ENCODE measurements at regions not wholly inside any gene's neighbourhood (a gene's known extent, or its start where the extent isn't known, plus 50 kb on each side); places are given as distances from the start of the nearest gene placed in this dataset.
"Not testable (repeated sequence)": the region's sequence is repeated elsewhere in the genome, so short reads cannot be mapped to it uniquely, and the experiment has no call there.

DNA sequence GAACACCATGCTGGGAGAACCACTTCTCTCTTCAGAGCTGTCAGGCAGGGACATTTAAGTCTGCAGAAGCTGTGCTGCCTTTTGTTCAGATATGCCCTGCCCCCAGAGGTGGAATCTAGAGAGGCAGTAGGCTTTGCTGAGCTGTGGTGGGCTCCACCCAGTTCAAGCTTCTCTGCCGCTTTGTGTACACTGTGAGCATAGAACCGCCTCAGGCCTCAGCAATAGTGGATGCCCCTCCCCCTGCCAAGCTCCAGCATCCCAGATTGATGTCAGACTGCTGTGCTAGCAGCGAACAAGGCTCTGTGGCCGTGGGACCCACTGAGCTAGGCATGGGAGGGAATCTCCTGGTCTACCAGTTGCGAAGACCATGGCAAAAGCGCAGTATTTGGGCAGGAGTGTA, 121.6 kb downstream of the NFKBIZ start:
- POLR2A ChIA-PET, result no interaction called here
- DNase-seq (ENCODE audit: unreplicated experiment), result no peak
- no peaks in the 10 kb centered on the region for H3K36me3 Mint-ChIP-seq (ENCODE audit: insufficient read depth, unreplicated experiment)
- intact Hi-C loops (cut with micrococcal nuclease), result no loop called here
- TF ChIP-seq, protein P1, sequence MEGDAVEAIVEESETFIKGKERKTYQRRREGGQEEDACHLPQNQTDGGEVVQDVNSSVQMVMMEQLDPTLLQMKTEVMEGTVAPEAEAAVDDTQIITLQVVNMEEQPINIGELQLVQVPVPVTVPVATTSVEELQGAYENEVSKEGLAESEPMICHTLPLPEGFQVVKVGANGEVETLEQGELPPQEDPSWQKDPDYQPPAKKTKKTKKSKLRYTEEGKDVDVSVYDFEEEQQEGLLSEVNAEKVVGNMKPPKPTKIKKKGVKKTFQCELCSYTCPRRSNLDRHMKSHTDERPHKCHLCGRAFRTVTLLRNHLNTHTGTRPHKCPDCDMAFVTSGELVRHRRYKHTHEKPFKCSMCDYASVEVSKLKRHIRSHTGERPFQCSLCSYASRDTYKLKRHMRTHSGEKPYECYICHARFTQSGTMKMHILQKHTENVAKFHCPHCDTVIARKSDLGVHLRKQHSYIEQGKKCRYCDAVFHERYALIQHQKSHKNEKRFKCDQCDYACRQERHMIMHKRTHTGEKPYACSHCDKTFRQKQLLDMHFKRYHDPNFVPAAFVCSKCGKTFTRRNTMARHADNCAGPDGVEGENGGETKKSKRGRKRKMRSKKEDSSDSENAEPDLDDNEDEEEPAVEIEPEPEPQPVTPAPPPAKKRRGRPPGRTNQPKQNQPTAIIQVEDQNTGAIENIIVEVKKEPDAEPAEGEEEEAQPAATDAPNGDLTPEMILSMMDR (IDR thresholded peaks at IDR 0.05; ENCODE audit: unreplicated experiment), result no peak
- H3K27me3 Mint-ChIP-seq (ENCODE audit: insufficient read depth, unreplicated experiment), result no peaks in the 10 kb centered on the region
- peaks cover 12% of the 10 kb centered on the region for H3K4me1 Mint-ChIP-seq (ENCODE audit: insufficient read depth, unreplicated experiment)
- H3K27ac Mint-ChIP-seq (ENCODE audit: low read depth, unreplicated experiment), result no peak overlapping the region
- no peak overlapping the region for H3K4me3 Mint-ChIP-seq (ENCODE audit: unreplicated experiment)
- BruUV-seq (replicated peaks), result no TSS peak
- H3K9me3 Mint-ChIP-seq (ENCODE audit: unreplicated experiment), result peaks cover 5% of the 10 kb centered on the region
- CTCF ChIA-PET, result interaction anchor here (1.2 kb wide), 1 partner anchor 15 kb away, joined by 3 read pairs; no protein-coding TSS in a partner anchor

DNA sequence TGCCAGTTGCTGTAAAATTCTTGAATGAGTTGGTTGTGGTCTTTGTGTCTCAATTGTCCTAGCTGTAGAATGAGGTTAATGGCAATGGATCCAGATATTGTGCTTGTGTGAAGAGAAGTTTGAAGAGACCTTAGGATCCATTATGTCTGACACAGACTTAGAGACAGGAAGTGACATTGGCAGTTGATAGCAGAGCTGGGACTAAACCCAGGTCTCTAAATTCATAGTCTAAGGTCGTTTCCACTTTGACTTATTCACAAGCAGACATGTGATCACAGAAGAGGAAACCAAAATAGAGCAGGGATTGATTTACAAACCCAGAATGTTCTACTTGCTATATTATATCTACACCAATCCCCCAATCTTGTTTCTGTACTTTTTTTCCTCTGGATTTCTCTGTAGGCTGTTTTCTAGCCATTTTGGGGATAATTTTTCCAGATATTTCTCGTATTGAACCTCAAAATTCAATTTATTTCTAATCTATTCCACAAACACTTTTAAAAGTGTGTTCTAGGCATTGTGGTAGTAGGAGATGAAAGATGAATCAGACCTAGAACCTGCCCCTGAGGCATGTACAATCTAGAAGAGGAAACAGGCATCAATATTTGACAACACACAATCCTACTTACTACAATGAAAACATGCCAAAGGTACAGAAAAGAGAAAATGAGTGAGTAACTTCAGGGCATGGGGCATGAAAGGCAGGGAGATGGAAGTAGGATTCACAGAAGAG, 123.3 kb downstream of the NFKBIZ start:
- no peaks in the 10 kb centered on the region for H3K27me3 Mint-ChIP-seq (ENCODE audit: insufficient read depth, unreplicated experiment)
- peak; percentile 33 for DNase-seq (ENCODE audit: unreplicated experiment)
- peaks cover 5% of the 10 kb centered on the region for H3K9me3 Mint-ChIP-seq (ENCODE audit: unreplicated experiment)
- CTCF ChIA-PET, result interaction anchor here (0.9 to 1.2 kb wide), 2 partner anchors 13 to 19 kb away, joined by 3 read pairs; no protein-coding TSS in a partner anchor
- intact Hi-C loops (cut with micrococcal nuclease), result no loop called here
- no TSS peak for BruUV-seq (replicated peaks)
- TF ChIP-seq, protein P1 (IDR thresholded peaks at IDR 0.05; ENCODE audit: unreplicated experiment), result no peak
- POLR2A ChIA-PET, result interaction anchor here (1.0 kb wide), 1 partner anchor 33 kb away, joined by 3 read pairs; no protein-coding TSS in a partner anchor
- H3K36me3 Mint-ChIP-seq (ENCODE audit: insufficient read depth, unreplicated experiment), result no peaks in the 10 kb centered on the region
- H3K4me1 Mint-ChIP-seq (ENCODE audit: insufficient read depth, unreplicated experiment), result peaks cover 12% of the 10 kb centered on the region
- H3K27ac Mint-ChIP-seq (ENCODE audit: low read depth, unreplicated experiment), result peak overlapping the region; percentile 54
- no peak overlapping the region for H3K4me3 Mint-ChIP-seq (ENCODE audit: unreplicated experiment)

DNA sequence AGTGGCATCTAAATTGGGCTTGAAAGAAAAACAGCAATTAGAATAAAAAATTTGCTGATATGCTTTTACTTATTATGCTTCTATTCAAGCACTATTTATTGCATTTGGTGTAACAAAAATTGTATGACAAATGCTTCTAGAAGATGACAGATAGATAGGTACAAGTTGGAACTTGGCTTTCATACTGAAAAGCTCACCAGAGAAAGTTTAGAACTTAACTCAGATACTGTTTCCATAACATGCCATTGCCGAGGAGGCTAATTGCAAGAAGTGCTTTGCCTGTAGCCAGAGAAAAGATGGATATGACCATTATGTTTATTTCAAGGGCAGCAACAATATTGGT, 123.8 kb downstream of the NFKBIZ start:
- H3K9me3 Mint-ChIP-seq (ENCODE audit: unreplicated experiment), result peaks cover 5% of the 10 kb centered on the region
- intact Hi-C loops (cut with micrococcal nuclease), result no loop called here
- TF ChIP-seq, protein P1 (IDR thresholded peaks at IDR 0.05; ENCODE audit: unreplicated experiment), result no peak
- H3K27ac Mint-ChIP-seq (ENCODE audit: low read depth, unreplicated experiment), result no peak overlapping the region
- no peaks in the 10 kb centered on the region for H3K36me3 Mint-ChIP-seq (ENCODE audit: insufficient read depth, unreplicated experiment)
- no peaks in the 10 kb centered on the region for H3K27me3 Mint-ChIP-seq (ENCODE audit: insufficient read depth, unreplicated experiment)
- no peak overlapping the region for H3K4me3 Mint-ChIP-seq (ENCODE audit: unreplicated experiment)
- ChIA-PET CTCF (interaction anchor here (0.7 kb wide), 1 partner anchor 174 kb away, joined by 3 read pairs; no protein-coding TSS in a partner anchor), POLR2A (interaction anchor here (1.0 kb wide), 1 partner anchor 33 kb away, joined by 3 read pairs; no protein-coding TSS in a partner anchor)
- no peak for DNase-seq (ENCODE audit: unreplicated experiment)
- no TSS peak for BruUV-seq (replicated peaks)
- H3K4me1 Mint-ChIP-seq (ENCODE audit: insufficient read depth, unreplicated experiment), result peaks cover 12% of the 10 kb centered on the region

DNA sequence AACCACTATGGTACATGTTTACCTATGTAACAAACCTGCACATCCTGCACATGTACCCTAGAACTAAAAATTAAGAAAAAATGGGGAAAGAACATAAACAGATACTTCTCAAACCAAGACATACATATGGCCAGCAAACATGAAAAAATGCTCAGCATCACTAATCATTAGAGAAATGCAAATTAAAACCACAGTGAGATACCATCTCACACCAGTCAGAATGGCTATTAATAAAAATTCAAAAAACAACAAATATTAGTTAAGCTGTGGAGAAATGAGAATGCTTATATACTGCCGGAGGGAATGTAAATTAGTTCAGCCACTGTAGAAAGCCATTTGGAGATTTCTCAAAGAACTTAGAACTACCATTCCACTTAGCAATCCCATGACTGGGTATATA, 126.1 kb downstream of the NFKBIZ start:
- CTCF ChIA-PET; H3K27ac Mint-ChIP-seq (ENCODE audit: low read depth, unreplicated experiment); H3K4me3 Mint-ChIP-seq (ENCODE audit: unreplicated experiment); H3K9me3 Mint-ChIP-seq (ENCODE audit: unreplicated experiment); DNase-seq (ENCODE audit: unreplicated experiment); BruUV-seq (replicated peaks); H3K36me3 Mint-ChIP-seq (ENCODE audit: insufficient read depth, unreplicated experiment); H3K27me3 Mint-ChIP-seq (ENCODE audit: insufficient read depth, unreplicated experiment); intact Hi-C loops (cut with micrococcal nuclease): not testable (repeated sequence)
- peaks cover 15% of the 10 kb centered on the region for H3K4me1 Mint-ChIP-seq (ENCODE audit: insufficient read depth, unreplicated experiment)
- POLR2A ChIA-PET, result interaction anchor here (1.3 kb wide), 1 partner anchor 125 kb away, joined by 3 read pairs; no protein-coding TSS in a partner anchor
